ENCODE measurements at regions not wholly inside any gene's neighbourhood (a gene's known extent, or its start where the extent isn't known, plus 50 kb on each side); places are given as distances from the start of the nearest gene placed in this dataset.
"Not testable (repeated sequence)": the region's sequence is repeated elsewhere in the genome, so short reads cannot be mapped to it uniquely, and the experiment has no call there.

DNA sequence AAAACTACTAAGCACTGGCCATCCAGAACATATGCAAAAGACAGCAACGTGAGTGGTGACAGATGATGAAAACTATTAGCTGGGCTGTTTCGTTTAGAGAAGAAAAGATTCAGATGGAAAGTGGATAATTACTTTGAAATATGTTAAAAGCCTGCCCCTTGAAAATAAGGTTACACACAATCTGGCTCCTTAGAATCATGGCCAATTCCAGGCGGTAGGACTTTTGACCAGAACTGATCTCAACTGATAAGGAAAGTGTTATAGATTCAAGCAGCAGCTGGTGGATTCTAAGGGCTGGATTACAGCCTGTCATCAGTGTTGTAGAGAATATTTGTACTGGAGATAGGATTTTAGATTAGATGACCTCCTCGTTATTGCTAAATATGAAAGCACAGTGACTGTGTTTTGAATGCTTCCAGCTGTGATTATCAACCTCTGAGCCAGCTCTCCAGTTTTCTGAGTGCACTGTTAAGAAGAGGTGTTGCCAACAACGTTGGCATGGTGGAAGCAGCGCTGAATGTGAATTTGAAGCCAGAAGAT, 75.1 kb downstream of the KBTBD2 start:
- FAIRE-seq: peak; percentile 87

DNA sequence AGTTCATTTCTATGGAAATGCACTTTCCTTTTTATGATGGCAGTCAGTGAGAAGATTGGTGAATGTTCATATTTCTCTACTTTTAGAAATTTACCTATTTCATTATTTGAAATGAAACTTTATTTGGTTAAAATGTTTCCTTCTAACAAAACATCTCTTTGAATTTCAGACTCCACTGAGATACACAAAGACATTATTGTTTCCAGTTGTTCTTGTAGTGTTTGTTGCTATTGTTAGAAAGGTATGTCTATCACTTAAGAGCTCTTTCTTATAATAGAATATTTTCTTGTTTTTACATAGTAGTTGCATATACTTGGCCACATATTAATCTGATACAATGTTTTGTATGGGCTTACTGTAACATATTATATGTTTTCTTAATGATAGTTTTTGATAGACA, 76.8 kb downstream of the KBTBD2 start:
- FAIRE-seq: not testable (repeated sequence)

DNA sequence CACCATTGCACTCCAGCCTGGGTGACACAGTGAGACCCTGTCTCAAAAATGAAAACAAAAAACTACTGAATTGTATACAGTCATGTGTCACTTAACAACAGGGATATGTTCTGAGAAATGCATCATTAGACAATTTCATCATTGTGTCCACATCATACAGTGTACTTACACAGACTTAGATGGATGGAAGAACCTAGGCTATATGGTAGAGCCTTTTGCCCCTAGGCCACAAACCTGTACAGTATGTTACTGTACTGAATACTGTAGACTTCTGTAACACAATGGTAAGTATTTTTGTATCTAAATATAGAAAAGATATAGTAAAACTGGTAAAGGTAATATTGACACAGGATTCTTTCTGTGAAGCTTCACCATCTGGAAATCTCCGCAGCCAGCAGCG, 81.7 kb downstream of the KBTBD2 start:
- FAIRE-seq: no peak

DNA sequence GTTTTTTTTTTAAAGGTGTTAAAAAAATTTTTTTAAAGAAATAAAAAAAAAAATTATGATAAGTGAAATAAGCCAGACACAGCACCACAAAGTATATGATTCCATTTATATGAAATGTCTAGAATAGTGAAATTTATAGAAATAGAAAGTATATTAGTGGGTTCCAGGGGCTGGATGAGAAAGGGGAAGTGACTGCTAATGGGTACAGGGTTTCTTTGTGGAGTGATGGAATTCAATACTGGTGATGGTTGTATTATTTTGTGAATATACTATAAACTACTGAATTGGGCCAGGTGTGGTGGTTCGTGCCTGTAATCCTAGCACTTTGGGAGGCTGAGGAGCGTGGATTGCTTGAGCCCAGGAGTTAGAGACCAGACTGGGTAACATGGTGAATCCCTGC, 82.2 kb downstream of the KBTBD2 start:
- no peak for FAIRE-seq

DNA sequence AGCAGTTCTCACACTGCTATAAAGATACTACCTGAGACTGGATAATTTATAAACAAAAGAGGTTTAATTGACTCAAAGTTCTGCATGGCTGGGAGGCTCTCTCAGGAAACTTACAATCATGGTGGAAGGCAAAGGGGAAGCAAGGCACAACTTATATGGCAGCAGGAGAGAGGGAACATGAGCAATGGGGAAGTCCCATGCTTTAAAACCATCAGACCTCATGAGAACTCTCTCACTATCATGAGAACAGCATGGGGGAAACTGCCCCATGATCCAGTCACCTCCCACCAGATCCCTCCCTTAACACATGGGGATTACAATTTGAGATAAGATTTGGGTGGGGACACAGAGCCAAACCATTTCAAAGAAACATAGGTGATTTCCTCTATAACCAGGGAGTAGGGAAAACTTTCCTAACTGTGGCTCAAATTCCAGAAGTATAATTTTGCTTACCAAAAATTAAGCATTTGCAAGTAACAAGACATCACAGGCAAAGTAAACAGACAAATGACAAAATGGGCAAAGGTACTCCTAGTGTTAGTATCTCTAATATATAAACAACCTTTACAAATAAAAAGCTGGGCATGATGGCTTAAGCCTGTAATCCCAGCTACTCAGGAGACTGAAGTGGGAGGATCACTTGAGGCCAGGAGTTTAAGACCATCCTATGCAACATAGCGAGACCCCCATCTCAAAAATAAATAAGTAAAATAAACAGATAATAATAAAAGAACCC, 88.0 kb downstream of the KBTBD2 start:
- FAIRE-seq: no peak

DNA sequence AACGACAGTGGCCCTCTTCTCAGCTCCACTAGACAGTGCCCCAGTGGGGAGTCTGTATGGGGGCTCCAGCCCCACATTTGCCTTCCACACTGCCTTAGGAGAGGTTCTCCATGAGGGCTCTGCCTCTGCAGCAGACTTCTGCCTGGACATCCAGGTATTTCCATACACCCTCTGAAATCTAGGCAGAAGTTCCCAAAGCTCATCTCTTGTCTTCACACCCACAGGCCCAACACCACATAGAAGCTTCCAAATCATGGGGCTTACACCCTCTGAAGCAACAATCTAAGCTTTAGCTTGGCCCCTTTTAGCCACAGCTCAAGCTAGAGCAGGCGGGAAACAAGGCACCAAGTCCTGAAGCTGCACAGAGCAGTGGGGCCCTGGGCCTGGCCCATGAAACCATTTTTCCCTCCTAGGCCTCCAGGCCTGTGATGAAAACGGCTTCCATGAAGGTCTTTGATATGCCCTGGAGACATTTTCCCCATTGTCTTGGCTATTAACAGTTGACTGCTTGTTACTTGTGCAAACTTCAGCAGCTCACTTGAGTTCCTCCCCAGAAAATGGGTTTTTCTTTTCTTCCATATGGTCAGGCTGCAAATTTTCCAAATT, 89.2 kb downstream of the KBTBD2 start:
- FAIRE-seq: no peak

DNA sequence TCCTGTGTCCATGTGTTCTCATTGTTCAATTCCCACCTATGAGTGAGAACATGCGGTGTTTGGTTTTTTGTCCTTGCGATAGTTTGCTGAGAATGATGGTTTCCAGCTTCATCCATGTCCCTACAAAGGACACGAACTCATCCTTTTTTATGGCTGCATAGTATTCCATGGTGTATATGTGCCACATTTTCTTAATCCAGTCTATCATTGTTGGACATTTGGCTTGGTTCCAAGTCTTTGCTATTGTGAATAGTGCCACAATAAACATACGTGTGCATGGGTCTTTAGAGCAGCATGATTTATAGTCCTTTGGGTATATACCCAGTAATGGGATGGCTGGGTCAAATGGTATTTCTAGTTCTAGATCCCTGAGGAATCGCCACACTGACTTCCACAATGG, 98.5 kb downstream of the KBTBD2 start:
- FAIRE-seq: not testable (repeated sequence)

DNA sequence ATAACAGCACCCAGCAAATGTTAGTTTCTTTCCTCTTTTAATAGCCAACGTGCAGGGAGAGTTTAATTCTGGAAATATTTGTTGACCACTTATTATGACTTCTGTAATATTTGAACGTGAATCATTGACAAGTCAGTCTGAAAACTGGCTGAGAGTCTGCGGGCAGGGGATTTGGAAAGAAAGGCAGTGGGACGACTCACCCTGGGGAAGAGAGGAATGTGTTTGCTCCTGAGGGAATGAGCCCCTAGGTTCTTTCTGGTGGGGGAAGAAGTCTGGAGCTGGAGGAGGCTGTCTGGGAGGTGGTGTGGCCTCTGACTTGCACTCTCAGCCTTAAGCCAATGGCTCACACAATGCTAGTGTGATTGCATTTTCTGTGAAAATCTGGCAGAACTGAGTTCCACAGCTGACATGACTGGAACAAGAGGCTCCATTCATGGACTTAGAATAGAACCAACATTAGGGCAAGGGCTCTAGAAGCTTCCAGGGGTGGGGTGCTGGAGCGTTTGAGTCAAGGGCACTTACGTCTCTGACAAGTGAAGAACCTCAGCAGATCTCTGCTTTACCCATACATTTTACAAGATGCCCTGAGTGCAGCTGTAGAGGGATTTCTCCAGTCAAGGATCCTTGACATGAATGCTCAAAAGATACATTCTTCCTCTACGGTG, 100.7 kb downstream of the KBTBD2 start:
- not testable (repeated sequence) for FAIRE-seq

DNA sequence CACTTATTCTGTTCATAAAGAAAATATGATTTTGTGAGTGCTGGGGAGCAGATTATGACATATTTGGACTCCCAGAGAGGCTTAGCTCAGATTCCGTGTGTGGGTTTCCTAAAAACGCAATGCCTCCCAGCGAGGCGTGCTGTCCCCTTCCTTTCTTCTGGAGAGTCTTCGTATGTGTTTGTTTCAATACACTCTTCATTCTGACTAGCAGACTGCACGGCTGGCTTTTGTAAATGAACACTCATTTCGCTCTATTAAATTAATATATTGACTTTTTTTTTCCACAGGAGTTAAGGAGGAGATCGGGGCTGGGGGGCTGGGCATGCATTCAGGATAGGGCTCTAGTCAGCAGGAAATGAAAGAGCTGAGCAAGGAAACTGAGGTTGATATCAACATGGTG, 102.3 kb downstream of the KBTBD2 start:
- not testable (repeated sequence) for FAIRE-seq

DNA sequence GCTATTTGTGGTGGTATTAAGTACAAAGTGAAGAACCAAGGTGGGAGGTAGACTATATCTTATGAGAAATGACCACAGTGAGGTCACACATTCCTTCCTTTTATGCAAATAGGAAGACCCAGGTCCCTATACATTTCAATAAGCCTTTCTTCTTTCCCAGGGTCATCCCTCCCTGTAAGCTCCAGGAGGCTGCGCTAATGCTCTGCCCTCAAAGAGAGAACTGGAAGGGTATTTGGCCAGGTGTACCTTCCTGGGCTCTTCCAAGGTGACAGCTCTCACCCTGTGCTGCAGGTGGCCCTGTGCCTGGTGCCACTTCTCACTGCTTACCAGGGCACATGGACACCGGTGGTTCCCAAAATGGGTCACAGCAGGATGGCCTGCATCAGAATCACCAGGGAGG, 103.4 kb downstream of the KBTBD2 start:
- not testable (repeated sequence) for FAIRE-seq

DNA sequence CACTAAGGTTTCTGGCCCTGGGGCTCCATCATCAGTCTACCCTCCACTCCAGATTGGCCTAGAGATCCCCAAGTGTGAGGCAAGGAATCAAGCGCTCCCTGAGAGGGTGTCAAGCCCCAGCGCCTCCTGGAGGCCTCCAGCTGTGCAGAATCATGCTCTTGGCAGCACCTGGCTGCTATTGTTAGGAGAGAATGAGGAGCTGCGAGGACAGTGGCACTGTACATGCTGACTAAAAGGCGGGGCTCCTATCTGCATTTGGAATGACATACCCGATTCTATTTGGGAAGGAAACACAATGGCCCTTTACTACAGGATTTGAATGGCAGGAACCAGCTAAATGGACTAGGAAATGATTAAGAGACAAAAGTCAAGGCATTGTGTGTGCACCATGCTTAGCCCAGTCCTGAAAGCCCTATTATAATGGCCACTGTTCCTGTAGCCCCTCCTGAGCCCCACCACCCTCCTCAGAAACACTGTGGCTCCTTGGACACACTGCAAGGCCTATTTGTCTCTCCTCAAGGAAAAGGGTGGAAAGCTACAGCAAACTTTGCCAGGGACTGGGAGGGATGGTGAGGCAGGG, 106.1 kb downstream of the KBTBD2 start:
- FAIRE-seq: not testable (repeated sequence)

DNA sequence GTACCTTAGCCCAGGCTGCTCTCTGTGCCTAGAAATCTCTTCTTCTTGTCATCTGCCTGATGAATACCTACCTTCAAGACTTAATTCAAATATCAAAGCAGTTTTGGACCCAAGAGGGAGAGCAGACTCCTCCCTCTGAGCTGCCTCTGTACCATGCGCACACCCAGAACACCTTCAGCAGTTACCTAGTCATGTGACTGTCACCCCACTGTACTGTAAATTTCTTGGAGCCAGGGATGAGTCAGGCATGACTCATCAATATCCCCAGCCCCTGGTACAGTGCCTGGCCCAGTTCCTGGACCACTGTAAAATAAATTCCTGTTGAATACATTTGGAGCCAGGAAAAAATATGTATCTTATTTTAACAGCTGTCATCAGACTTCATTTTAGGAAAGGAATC, 111.7 kb downstream of the KBTBD2 start:
- not testable (repeated sequence) for FAIRE-seq

DNA sequence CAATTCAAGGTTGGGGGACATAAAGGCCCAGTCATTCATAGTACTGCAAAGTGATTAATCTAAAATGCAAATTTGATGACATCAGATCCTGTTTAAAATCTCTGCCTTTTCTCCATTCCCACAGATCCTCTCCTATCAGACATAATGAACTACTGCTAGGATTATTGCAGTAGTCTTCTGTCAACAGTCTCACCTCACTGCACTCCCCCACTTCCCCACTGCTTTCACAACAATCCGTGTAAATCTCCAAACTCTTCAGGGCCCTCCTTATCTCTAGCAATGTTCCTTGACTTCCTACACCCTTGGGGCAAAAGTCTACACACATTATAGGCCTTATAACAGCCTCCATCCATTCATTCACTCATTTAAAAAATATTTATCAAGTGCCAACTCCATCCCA, 112.4 kb downstream of the KBTBD2 start:
- no peak for FAIRE-seq

DNA sequence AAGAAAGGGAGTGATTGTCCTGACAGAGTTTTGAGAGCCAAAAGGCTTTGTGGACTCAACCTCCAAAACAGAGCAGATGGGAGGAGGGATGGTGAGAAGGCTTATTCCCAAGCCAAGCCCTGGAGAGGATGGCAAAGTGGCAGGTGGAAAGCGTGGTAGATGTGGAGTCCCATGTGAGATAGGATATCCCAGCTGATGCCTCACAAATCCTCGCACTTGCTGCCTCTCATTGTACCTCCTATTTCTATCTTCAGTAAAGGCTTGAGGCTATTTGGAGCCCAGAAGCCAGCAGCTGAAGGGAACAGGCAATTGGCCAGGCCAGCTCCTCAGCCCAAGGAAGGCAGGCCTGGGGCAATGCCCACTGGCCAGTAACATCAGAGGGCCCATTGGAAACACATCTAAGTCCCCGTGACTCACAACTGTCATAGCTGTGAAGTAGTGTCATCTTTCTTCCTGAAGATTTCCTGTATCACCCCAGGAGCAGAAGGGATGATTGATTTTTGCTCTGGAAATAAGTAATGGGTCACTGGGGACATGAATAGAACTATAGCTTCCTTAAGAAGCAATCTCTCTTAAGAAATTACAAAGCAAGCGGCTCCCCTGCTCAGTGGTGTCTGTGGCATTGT, 114.4 kb downstream of the KBTBD2 start:
- not testable (repeated sequence) for FAIRE-seq

DNA sequence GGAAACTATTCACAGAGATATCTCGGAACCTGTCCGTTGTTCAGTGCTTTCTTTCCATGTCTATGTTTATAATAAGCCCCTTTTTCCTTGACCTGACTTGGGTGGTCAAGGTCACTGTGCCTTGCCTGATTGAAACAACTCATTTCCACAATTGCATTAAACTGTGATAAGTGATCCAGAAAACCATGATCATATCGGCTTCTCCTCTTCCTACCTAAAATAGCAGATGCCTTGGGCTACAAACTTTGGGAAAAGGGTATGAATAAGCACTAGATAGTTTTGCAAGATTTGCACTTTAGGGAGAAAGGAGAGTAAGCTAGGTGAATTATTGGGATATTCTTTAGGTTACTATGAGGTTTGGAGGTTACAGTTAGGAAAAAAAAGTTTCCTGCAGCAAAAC, 115.2 kb downstream of the KBTBD2 start:
- not testable (repeated sequence) for FAIRE-seq

DNA sequence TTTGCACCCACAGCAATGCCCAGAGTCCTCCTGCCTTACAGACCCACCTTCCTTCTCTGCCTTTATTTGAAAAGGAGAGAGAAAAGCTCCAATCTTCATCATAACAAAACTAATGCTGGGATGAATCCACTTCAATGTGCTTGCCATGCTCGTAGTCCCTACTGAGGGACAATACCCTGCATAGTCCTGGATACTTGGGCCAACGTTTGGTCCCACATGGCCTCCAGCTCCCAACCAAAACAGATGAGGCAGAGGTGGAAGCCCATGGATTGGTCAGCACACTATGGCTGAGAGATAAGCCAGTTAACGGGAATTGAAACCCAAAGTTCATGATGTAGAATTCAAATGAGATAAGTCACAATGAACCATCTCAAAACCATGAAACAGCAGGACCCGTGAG, 115.8 kb downstream of the KBTBD2 start:
- FAIRE-seq: not testable (repeated sequence)

DNA sequence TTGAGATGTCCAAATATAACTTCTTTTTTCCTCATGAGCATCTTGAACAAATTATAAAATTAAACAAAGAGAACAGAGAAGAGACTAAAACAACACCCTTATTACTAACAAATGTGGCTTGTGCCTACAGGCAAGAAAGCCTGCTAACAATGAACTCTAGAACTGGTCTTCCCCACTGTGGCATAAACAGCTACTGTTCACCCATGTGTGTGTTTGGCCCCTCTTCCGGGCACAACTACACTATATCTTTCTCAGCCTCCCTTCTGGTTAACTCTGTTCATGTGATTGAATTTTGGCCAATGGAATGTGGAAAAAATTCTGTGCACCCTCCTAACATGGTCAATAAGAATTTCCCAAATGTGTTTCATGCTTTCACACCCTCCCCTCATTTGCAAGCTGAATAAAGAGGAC, 117.0 kb downstream of the KBTBD2 start:
- FAIRE-seq: no peak

DNA sequence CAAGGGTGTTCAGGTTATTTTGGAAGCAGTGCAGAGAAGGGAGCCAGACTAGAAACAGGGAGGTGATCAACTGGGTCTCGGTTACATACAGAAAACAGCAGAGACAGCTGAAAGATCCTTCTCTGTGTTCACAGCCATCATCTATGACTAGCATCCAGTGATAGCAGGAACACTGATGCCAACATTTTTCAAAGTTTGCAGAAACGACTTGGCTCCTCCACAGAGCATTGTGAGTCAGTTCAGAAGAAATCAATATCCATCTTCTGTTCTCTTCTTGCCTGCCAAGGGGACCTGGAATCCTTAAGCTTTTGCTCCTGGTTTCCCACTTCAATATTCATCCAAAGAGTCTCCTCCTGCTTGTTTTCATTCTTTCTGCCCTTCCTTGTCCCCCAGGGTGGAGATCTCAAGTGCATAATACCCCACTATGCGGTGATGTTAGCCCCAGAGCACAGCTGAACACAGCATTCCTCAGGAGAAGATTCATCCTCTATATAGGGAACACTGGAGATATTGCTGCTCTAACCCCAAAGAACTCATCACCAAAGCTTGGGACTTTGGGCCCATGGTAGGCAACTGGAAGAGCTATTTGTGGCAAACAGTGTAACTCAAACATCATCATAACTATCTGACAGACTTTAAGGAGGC, 122.6 kb downstream of the KBTBD2 start:
- not testable (repeated sequence) for FAIRE-seq

DNA sequence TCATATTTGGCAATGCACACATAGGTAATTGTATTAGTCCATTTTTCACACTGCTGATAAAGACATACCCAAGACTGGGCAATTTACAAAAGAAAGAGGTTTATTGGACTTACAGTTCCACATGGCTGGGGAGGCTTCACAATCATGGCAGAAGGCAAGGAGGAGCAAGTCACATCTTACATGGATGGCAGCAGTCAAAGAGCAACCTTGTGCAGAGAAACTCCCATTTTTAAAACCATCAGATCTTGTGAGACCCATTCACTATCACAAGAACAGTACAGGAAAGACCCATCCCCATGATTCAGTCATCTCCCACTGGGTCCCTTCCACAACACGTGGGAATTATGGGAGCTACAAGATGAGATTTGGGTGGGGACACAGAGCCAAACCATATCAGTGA, 123.2 kb downstream of the KBTBD2 start:
- FAIRE-seq: not testable (repeated sequence)

DNA sequence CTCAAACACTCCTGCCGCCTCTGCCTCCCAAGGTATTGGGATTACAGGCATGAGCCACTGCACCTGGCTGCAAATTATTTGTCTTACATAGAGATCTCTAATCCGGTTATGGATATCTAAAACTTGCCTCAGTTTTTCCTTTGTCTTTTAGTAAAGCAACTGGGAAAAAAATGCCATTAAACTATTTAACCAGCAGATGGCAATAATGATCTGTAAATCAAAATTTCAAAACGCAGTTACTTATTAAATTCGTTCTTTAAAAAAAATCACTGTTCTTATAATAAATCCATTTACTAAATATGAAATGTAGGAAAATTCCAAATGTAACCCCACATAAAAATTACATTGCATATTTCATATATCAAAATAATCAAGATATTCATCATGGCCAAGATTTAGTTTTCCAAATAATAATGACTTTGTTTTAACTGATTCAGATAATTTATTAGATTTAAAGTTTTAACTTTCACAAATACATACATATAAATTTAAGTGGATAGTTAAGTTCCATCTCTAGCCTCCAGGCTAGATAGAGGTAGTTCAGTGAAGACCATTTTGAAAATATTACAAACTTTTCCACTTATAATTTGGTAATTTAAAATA, 125.8 kb downstream of the KBTBD2 start:
- FAIRE-seq: peak; percentile 98

DNA sequence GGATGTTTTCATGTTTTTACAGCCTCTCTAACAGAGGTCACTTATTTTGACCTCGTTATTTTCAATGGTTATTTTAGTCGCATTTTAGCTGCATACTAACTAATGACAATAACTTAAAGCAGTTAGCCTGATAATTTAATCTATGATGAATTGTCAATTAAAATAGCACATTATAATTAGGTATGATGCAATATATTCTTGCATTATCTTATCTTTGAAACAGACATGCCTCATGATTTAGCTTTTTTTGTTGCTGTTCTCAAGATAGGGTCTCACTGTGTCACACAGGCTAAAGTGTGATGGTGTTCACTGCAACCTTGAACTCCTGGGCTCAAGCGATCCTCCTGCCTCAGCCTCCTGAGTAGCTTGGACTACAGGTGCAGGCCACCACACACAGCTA, 126.4 kb downstream of the KBTBD2 start:
- no peak for FAIRE-seq

DNA sequence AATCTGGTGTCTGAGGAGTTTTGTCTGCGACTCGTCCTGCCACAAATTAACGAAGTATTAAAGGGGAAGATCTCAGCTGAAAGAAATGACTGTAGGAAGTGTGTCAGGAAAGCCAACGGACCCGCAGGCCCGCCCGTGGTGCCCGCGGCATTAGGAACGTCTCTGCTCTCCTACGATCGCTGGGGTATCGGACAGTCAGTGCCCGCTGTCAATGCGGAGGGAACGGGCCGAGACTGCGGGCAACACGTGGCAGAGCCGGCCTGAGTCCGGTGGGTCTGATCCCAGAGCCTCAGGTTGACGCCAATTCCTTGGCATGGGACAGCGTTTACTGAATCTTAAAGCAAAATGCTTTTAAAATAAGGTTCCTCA, 128.7 kb downstream of the KBTBD2 start:
- no peak for FAIRE-seq
